Peyer's patch (tissue), 4 donors: ENCODE measurements at regions not wholly inside any gene's neighbourhood (a gene's known extent, or its start where the extent isn't known, plus 50 kb on each side); places are given as distances from the start of the nearest gene placed in this dataset.

ENCODE experiments used
- DNase-seq, 3 donors: peaks; one replicate each; pipeline ENCODE4 v3.0.0-alpha.2; 2017 to 2019
- H3K27ac ChIP-seq, 4 donors: fragments of 200-600 bp; sonication (generic); one replicate each; pipeline ENCODE4 v1.5.1; 2016 to 2019
- H3K27me3 ChIP-seq, 2 donors: fragments of 200-600 bp; sonication (generic); one replicate each; pipeline ENCODE4 v1.5.1; 2019
- H3K36me3 ChIP-seq, 3 donors: fragments of 200-600 bp; sonication (generic); one replicate each; pipeline ENCODE4 v1.5.1; 2016 to 2019
- H3K4me1 ChIP-seq, 4 donors: fragments of 200-600 bp; sonication (generic); one replicate each; pipeline ENCODE4 v1.5.1; 2016 to 2019
- H3K4me3 ChIP-seq, 4 donors: fragments of 200-600 bp; sonication (generic); 1 replicate in 3 of 4; 2 replicates in 1 of 4; pipeline ENCODE4 v1.5.1; 2016 to 2019; ENCODE audit warnings: mild to moderate bottlenecking in 1 of 4
- H3K9me3 ChIP-seq, 4 donors: fragments of 200-600 bp; sonication (generic); one replicate each; pipeline ENCODE4 v1.5.1; 2016 to 2019; ENCODE audit warnings: mild to moderate bottlenecking in 1 of 4
- CTCF ChIP-seq, 6 experiments: fragments of 450-650 bp in 4 of 6; fragments of 200-600 bp in 2 of 6; sonication (generic) in 1 of 6; IDR thresholded peaks; one replicate each; pipeline ENCODE4 v1.5.1; 2017 to 2019; ENCODE audit warnings: antibody characterized with exemption in 6 of 6, mild to moderate bottlenecking in 3 of 6, moderate library complexity in 1 of 6
- POLR2A ChIP-seq, 2 donors: fragments of 450-650 bp; IDR thresholded peaks; one replicate each; pipeline ENCODE4 v1.5.1; 2017; ENCODE audit warnings: antibody characterized with exemption in 2 of 2, mild to moderate bottlenecking in 2 of 2, moderate library complexity in 2 of 2

GRCh38 chr11:128210148-128210940, 377.0 kb downstream of the ETS1 start:
- no peaks in the 10 kb centered on the region for H3K36me3 ChIP-seq
- H3K4me1 ChIP-seq = no peaks in the 10 kb centered on the region
- no peak for TF ChIP-seq POLR2A (IDR thresholded peaks at IDR 0.05)
- no peak for TF ChIP-seq CTCF (IDR thresholded peaks at IDR 0.05)
- H3K27me3 ChIP-seq = no peaks in the 10 kb centered on the region
- DNase-seq = peak in 1 of 3 donors; percentile 71
- H3K27ac ChIP-seq = peak overlapping the region in 1 of 4 donors; percentile 58
- peak overlapping the region in 1 of 4 donors; percentile 6 for H3K4me3 ChIP-seq
- H3K9me3 ChIP-seq = no peaks in the 10 kb centered on the region

GRCh38 chr11:128209138-128209435, 378.3 kb downstream of the ETS1 start:
- Histone ChIP-seq H3K4me1 (no peaks in the 10 kb centered on the region), H3K27ac (no peak overlapping the region), H3K27me3 (no peaks in the 10 kb centered on the region), H3K36me3 (no peaks in the 10 kb centered on the region), H3K4me3 (no peak overlapping the region), H3K9me3 (no peaks in the 10 kb centered on the region)
- DNase-seq = no peak
- TF ChIP-seq POLR2A (IDR thresholded peaks at IDR 0.05) = no peak
- no peak for TF ChIP-seq CTCF (IDR thresholded peaks at IDR 0.05)

DNA sequence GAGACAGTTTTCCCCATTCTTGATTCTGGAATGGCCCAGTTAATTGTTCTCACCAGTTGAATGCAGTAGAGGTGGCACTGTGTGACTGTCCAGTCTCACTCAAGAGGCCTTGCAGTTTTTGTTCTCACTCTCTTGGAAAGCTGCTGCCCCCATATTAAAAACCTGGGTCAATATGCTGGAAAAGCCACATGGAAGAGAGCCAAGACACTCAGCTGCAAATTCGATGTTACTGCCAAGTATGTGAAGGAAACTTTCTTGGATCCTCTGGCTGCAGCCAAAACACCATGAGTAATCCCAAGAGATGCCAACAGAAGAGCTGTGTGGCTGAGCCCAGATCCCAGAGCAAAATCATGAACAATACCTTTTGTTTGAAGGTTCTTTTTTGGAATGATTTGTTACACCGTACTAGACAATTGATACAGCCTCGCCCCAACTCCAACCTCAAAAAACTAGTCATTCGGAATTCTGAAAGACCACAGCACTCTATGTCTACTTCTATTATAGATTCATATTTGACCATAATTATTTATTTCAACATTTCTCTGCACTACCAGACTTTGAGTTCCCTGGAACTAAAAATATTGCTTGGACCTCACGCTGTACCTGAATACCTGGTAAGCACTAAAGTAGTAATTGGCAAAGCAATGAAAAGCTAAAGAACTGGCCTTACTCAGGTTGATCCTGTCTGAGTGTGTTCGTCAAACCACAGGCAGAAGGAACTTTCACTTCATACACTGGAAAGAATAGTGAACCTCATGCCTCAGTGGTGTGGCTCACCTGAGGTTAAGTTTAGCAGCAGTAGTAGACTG, 378.8 kb downstream of the ETS1 start:
- Histone ChIP-seq H3K9me3 (no peaks in the 10 kb centered on the region), H3K27ac (no peak overlapping the region), H3K4me1 (no peaks in the 10 kb centered on the region), H3K4me3 (no peak overlapping the region), H3K27me3 (no peaks in the 10 kb centered on the region), H3K36me3 (no peaks in the 10 kb centered on the region)
- no peak for DNase-seq
- TF ChIP-seq POLR2A (IDR thresholded peaks at IDR 0.05) (no peak), CTCF (IDR thresholded peaks at IDR 0.05) (no peak)

GRCh38 chr11:128207861-128208321, 379.5 kb downstream of the ETS1 start:
- Histone ChIP-seq H3K27me3 (no peaks in the 10 kb centered on the region), H3K4me1 (no peaks in the 10 kb centered on the region), H3K4me3 (no peak overlapping the region), H3K27ac (no peak overlapping the region), H3K9me3 (no peaks in the 10 kb centered on the region), H3K36me3 (no peaks in the 10 kb centered on the region)
- TF ChIP-seq CTCF (IDR thresholded peaks at IDR 0.05) (no peak), POLR2A (IDR thresholded peaks at IDR 0.05) (no peak)
- no peak for DNase-seq

GRCh38 chr11:128206461-128206860, 380.9 kb downstream of the ETS1 start:
- H3K27ac ChIP-seq = no peak overlapping the region
- H3K4me3 ChIP-seq = no peak overlapping the region
- no peaks in the 10 kb centered on the region for H3K9me3 ChIP-seq
- no peaks in the 10 kb centered on the region for H3K4me1 ChIP-seq
- TF ChIP-seq CTCF (IDR thresholded peaks at IDR 0.05) (no peak), POLR2A (IDR thresholded peaks at IDR 0.05) (no peak)
- H3K36me3 ChIP-seq = no peaks in the 10 kb centered on the region
- no peak for DNase-seq
- no peaks in the 10 kb centered on the region for H3K27me3 ChIP-seq
